SK-N-SH (cell line): ENCODE measurements at regions not wholly inside any gene's neighbourhood (a gene's known extent, or its start where the extent isn't known, plus 50 kb on each side); places are given as distances from the start of the nearest gene placed in this dataset.

Source experiments
- EP300 ChIP-seq, 2 experiments: IDR thresholded peaks; 2 replicates each; pipeline versions ENCODE4 v1.4.0 to v1.6.1; 2012; ENCODE audit warnings: borderline replicate concordance in 1 of 2, low read depth in 1 of 2, low read length in 1 of 2
- FOXM1 ChIP-seq: IDR thresholded peaks from 2 replicates; pipeline ENCODE4 v1.4.0; 2012; ENCODE audit warnings: low read depth, mild to moderate bottlenecking
- GABPA ChIP-seq: IDR thresholded peaks from 2 replicates; pipeline ENCODE4 v1.4.0; 2012; ENCODE audit warnings: low read depth, mild to moderate bottlenecking
- SMC3 ChIP-seq: IDR thresholded peaks from 2 replicates; pipeline ENCODE4 v1.6.1; 2012; ENCODE audit warnings: low read depth, low read length, improper control_type of control experiment
- YY1 ChIP-seq: IDR thresholded peaks from 2 replicates; pipeline ENCODE4 v1.4.0; 2012; ENCODE audit warnings: low read depth, mild to moderate bottlenecking
- TF ChIP-seq, protein P1 (sequence below): fragments of 200-600 bp; sonication (generic); IDR thresholded peaks from 2 replicates; pipeline ENCODE4 v1.6.1; 2017; ENCODE audit warnings: antibody characterized with exemption, mild to moderate bottlenecking, moderate library complexity
- TF ChIP-seq, protein P2 (sequence below): fragments of 150-350 bp; IDR thresholded peaks from 2 replicates; pipeline ENCODE4 v1.6.1; 2017; ENCODE audit warnings: antibody characterized with exemption, low read length, low read depth, borderline replicate concordance

DNA sequence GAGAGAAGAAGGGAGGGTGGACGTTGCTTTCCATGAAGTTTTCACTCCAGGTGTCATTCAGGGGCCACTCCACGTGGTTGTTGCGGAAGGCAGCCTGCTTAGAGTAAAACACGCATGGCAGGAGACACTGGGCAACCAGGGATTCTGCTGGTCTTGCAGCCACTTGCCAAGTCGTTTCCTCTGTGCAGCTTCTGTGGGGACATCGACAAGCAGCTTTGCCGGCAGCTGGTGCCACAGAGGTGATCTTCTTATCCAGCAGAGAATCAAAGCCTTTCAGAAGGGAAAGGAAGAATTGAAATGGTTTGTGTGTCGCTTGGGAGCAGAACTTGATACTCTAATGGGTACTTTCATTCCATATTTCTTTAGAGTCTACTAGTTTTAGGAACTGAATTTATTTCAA, 867.1 kb upstream of the TENM3 start:
- TF ChIP-seq, protein P1, sequence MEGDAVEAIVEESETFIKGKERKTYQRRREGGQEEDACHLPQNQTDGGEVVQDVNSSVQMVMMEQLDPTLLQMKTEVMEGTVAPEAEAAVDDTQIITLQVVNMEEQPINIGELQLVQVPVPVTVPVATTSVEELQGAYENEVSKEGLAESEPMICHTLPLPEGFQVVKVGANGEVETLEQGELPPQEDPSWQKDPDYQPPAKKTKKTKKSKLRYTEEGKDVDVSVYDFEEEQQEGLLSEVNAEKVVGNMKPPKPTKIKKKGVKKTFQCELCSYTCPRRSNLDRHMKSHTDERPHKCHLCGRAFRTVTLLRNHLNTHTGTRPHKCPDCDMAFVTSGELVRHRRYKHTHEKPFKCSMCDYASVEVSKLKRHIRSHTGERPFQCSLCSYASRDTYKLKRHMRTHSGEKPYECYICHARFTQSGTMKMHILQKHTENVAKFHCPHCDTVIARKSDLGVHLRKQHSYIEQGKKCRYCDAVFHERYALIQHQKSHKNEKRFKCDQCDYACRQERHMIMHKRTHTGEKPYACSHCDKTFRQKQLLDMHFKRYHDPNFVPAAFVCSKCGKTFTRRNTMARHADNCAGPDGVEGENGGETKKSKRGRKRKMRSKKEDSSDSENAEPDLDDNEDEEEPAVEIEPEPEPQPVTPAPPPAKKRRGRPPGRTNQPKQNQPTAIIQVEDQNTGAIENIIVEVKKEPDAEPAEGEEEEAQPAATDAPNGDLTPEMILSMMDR = no peak
- TF ChIP-seq YY1 (no peak), SMC3 (no peak), GABPA (no peak), FOXM1 (no peak), EP300 (IDR thresholded peaks at IDR 0.05; ENCODE audit: borderline replicate concordance in 1 of 2, low read depth in 1 of 2, low read length in 1 of 2) (no peak)
- TF ChIP-seq, protein P2, sequence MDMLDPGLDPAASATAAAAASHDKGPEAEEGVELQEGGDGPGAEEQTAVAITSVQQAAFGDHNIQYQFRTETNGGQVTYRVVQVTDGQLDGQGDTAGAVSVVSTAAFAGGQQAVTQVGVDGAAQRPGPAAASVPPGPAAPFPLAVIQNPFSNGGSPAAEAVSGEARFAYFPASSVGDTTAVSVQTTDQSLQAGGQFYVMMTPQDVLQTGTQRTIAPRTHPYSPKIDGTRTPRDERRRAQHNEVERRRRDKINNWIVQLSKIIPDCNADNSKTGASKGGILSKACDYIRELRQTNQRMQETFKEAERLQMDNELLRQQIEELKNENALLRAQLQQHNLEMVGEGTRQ = no peak
